HCT116 (cell line): ENCODE measurements at regions not wholly inside any gene's neighbourhood (a gene's known extent, or its start where the extent isn't known, plus 50 kb on each side); places are given as distances from the start of the nearest gene placed in this dataset.

Experiments used
- ATAC-seq: fragments of 200-7000 bp; cut with Tn5 transposase; 2 replicates; pipeline ENCODE4 v1.9.1; 2020; ENCODE audit warnings: mild to moderate bottlenecking, moderate library complexity
- BruUV-seq: library from RNA; stranded (reverse); fragments of 400-500 nt; replicated peaks from 2 replicates; lab custom pipeline; 2021; lab: Mats Ljungman, UMichigan
- CTCF ChIA-PET: fragments of 300-600 bp; sonication (Branson Sonifier 250); formaldehyde crosslinking; loops from one replicate; lab custom pipeline; 2021; ENCODE audit warnings: antibody characterized with exemption; lab: Charles Lee
- POLR2A ChIA-PET: fragments of 300-600, 350-600 bp; sonication (Branson Sonifier 250); formaldehyde crosslinking; loops from one replicate; lab custom pipeline; 2021; ENCODE audit warnings: antibody characterized with exemption; lab: Charles Lee
- RAD21 ChIA-PET, 2 experiments: fragments of 300-600 bp; sonication (Branson Sonifier 250); formaldehyde crosslinking; loops; one replicate each; lab custom pipeline; 2023; ENCODE audit warnings: low total read pairs in 2 of 2; ENCODE audit not compliant: uncharacterized antibody in 2 of 2, unreplicated experiment in 2 of 2, low non-redundant PET in 1 of 2; lab: Charles Lee
- DNase-seq: peaks from one replicate; pipeline ENCODE4 v3.0.0-alpha.2; 2010; ENCODE audit warnings: low read depth, low spot score
- H2AFZ ChIP-seq: fragments of 200-600 bp; shearing (Covaris generic), sonication (generic); 2 replicates; pipeline ENCODE4 v1.6.1; 2017; ENCODE audit warnings: low read depth, mixed run types, mixed read lengths, antibody characterized with exemption, low read length; ENCODE audit not compliant: poor library complexity, severe bottlenecking
- H3K27ac ChIP-seq: 2 replicates; pipeline ENCODE4 v1.5.1; 2012; ENCODE audit warnings: low read depth, low read length
- H3K27me3 ChIP-seq: fragments of 200-600 bp; sonication (generic); 2 replicates; pipeline ENCODE4 v1.6.1; 2016; ENCODE audit warnings: mixed run types, low read length, mixed read lengths; ENCODE audit not compliant: insufficient read depth
- H3K36me3 ChIP-seq, 2 experiments: fragments of 200-500 bp in 1 of 2; fragments of 200-600 bp in 1 of 2; sonication (Bioruptor generic) in 1 of 2; sonication (generic) in 1 of 2; 2 replicates each; pipeline versions ENCODE4 v1.5.1 to v1.6.1; 2014 to 2016; ENCODE audit warnings: low read length in 2 of 2, inconsistent platforms in 1 of 2, mixed read lengths in 1 of 2, mixed run types in 1 of 2; ENCODE audit not compliant: insufficient read depth in 2 of 2, control insufficient read depth in 1 of 2
- H3K4me1 ChIP-seq, 2 experiments: fragments of 200-600 bp in 1 of 2; sonication (generic) in 1 of 2; 2 replicates each; pipeline versions ENCODE4 v1.5.1 to v1.6.1; 2012 to 2017; ENCODE audit warnings: low read length in 2 of 2, inconsistent platforms in 1 of 2, mild to moderate bottlenecking in 1 of 2, mixed read lengths in 1 of 2, mixed run types in 1 of 2, moderate library complexity in 1 of 2; ENCODE audit not compliant: insufficient read depth in 2 of 2, control insufficient read depth in 1 of 2
- H3K4me2 ChIP-seq: fragments of 200-600 bp; sonication (generic); 2 replicates; pipeline ENCODE4 v1.6.1; 2017; ENCODE audit warnings: mixed run types, low read length, mixed read lengths
- H3K4me3 ChIP-seq, 2 experiments: fragments of 200-600 bp in 1 of 2; sonication (generic) in 1 of 2; replicated peaks in 1 of 2; 2 replicates each; pipeline ENCODE4 v1.5.1; 2011 to 2016; ENCODE audit warnings: low read length in 2 of 2, control low read depth in 1 of 2, low read depth in 1 of 2, mild to moderate bottlenecking in 1 of 2, mixed read lengths in 1 of 2, mixed run types in 1 of 2
- H3K79me2 ChIP-seq: fragments of 200-600 bp; sonication (generic); 2 replicates; pipeline ENCODE4 v1.6.1; 2017; ENCODE audit warnings: mild to moderate bottlenecking, mixed run types, low read length, moderate library complexity, mixed read lengths; ENCODE audit not compliant: insufficient read depth
- H3K9ac ChIP-seq: fragments of 200-600 bp; sonication (generic); 2 replicates; pipeline ENCODE4 v1.6.1; 2016; ENCODE audit warnings: low read length, mixed read lengths
- H3K9me2 ChIP-seq: fragments of 200-600 bp; sonication (generic), shearing (Covaris generic); 2 replicates; pipeline ENCODE4 v1.6.1; 2017; ENCODE audit warnings: mixed run types, mild to moderate bottlenecking, moderate library complexity; ENCODE audit not compliant: insufficient read depth
- H3K9me3 ChIP-seq, 2 experiments: fragments of 200-500 bp in 1 of 2; fragments of 200-600 bp in 1 of 2; sonication (Bioruptor generic) in 1 of 2; sonication (generic) in 1 of 2; 2 replicates each; pipeline ENCODE4 v1.6.1; 2014 to 2017; ENCODE audit warnings: low read length in 2 of 2, mixed read lengths in 2 of 2, inconsistent platforms in 1 of 2, low read depth in 1 of 2, mild to moderate bottlenecking in 1 of 2, mixed run types in 1 of 2, moderate library complexity in 1 of 2; ENCODE audit not compliant: control insufficient read depth in 1 of 2, insufficient read depth in 1 of 2
- H4K20me1 ChIP-seq: fragments of 200-600 bp; sonication (generic), shearing (Covaris generic); 2 replicates; pipeline ENCODE4 v1.6.1; 2017; ENCODE audit warnings: mixed run types, mild to moderate bottlenecking, moderate library complexity; ENCODE audit not compliant: insufficient read depth
- ATF3 ChIP-seq: IDR thresholded peaks from 2 replicates; pipeline ENCODE4 v1.6.1; 2012
- CBX3 ChIP-seq: IDR thresholded peaks from 2 replicates; pipeline ENCODE4 v1.6.1; 2012; ENCODE audit warnings: low read depth
- CEBPB ChIP-seq: IDR thresholded peaks from 2 replicates; pipeline ENCODE4 v1.6.1; 2012; ENCODE audit warnings: low read depth
- CTCF ChIP-seq, 3 experiments: fragments of 200-600 bp in 1 of 3; sonication (generic) in 1 of 3; IDR thresholded peaks in 2 of 3; conservative IDR thresholded peaks in 1 of 3; 2 replicates each; pipeline ENCODE4 v1.5.1; 2012 to 2017; ENCODE audit warnings: low read depth in 2 of 3, low read length in 2 of 3, antibody characterized with exemption in 1 of 3, borderline replicate concordance in 1 of 3, control low read depth in 1 of 3, mild to moderate bottlenecking in 1 of 3, mixed read lengths in 1 of 3, mixed run types in 1 of 3, moderate library complexity in 1 of 3; ENCODE audit not compliant: insufficient read depth in 1 of 3
- EZH2 ChIP-seq: fragments of 200-600 bp; sonication (generic); IDR thresholded peaks from 2 replicates; pipeline ENCODE4 v1.6.1; 2017; ENCODE audit warnings: antibody characterized with exemption, mixed run types
- POLR2AphosphoS5 ChIP-seq: IDR thresholded peaks from 2 replicates; pipeline ENCODE4 v1.6.1; 2011; ENCODE audit warnings: mild to moderate bottlenecking, low read depth, low read length, moderate library complexity
- RAD21 ChIP-seq: IDR thresholded peaks from 2 replicates; pipeline ENCODE4 v1.6.1; 2012; ENCODE audit warnings: low read depth, mild to moderate bottlenecking
- SRF ChIP-seq: IDR thresholded peaks from 2 replicates; pipeline ENCODE4 v1.6.1; 2012; ENCODE audit warnings: low read depth
- YY1 ChIP-seq: IDR thresholded peaks from 2 replicates; pipeline ENCODE4 v1.6.1; 2011; ENCODE audit warnings: low read length, low read depth, moderate library complexity, mild to moderate bottlenecking; ENCODE audit not compliant: insufficient replicate concordance; ENCODE audit errors: extremely low read depth
- ZBTB33 ChIP-seq: IDR thresholded peaks from 2 replicates; pipeline ENCODE4 v1.6.1; 2011; ENCODE audit warnings: mild to moderate bottlenecking, low read length, moderate library complexity; ENCODE audit not compliant: insufficient replicate concordance; ENCODE audit errors: extremely low read depth
- intact Hi-C: fragments of 100-400 bp; cut with micrococcal nuclease; formaldehyde crosslinking; loops from 2 replicates; pipeline ENCODE4 v1.10.0; 2022
- TF ChIP-seq, protein P1 (sequence below): IDR thresholded peaks from 2 replicates; pipeline ENCODE4 v1.6.1; 2012

- ChIA-PET CTCF (no interaction called here), RAD21 (no interaction called here), POLR2A (no interaction called here)
- no peaks in the 10 kb centered on the region for H4K20me1 ChIP-seq
- no peaks in the 10 kb centered on the region for H3K4me1 ChIP-seq
- no peak for TF ChIP-seq ZBTB33
- TF ChIP-seq CBX3 = no peak
- no peak for TF ChIP-seq SRF
- TF ChIP-seq CTCF (IDR thresholded peaks at IDR 0.05 in 2 of 3, conservative IDR thresholded peaks at IDR 0.05 in 1 of 3; ENCODE audit: borderline replicate concordance in 1 of 3, insufficient read depth in 1 of 3, low read depth in 2 of 3, low read length in 2 of 3) = no peak
- no peak for TF ChIP-seq EZH2
- TF ChIP-seq POLR2AphosphoS5 = no peak
- TF ChIP-seq ATF3 = no peak
- no peak for TF ChIP-seq CEBPB
- TF ChIP-seq, protein P1, sequence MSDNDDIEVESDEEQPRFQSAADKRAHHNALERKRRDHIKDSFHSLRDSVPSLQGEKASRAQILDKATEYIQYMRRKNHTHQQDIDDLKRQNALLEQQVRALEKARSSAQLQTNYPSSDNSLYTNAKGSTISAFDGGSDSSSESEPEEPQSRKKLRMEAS = no peak
- no peak for TF ChIP-seq RAD21
- no peak for TF ChIP-seq YY1
- no peaks in the 10 kb centered on the region for H3K79me2 ChIP-seq
- H3K4me2 ChIP-seq = no peak overlapping the region
- no TSS peak for BruUV-seq
- no peak overlapping the region for H2AFZ ChIP-seq
- H3K36me3 ChIP-seq = no peaks in the 10 kb centered on the region
- no peaks in the 10 kb centered on the region for H3K9me3 ChIP-seq
- intact Hi-C loops = no loop called here
- H3K27me3 ChIP-seq = no peaks in the 10 kb centered on the region
- no peak overlapping the region for H3K4me3 ChIP-seq
- DNase-seq (no peak), ATAC-seq (no peak)
- H3K27ac ChIP-seq = no peak overlapping the region
- no peaks in the 10 kb centered on the region for H3K9me2 ChIP-seq
- no peak overlapping the region for H3K9ac ChIP-seq
Measured at GRCh38 chr2:210366675-210367080, 51.7 kb upstream of the MYL1 start.
